Right atrium auricular region (tissue), 2 donors: ENCODE measurements at regions not wholly inside any gene's neighbourhood (a gene's known extent, or its start where the extent isn't known, plus 50 kb on each side); places are given as distances from the start of the nearest gene placed in this dataset.

Experiments
- DNase-seq: peaks from one replicate; pipeline ENCODE4 v3.0.0-alpha.2; 2019; ENCODE audit warnings: low spot score
- H3K27ac ChIP-seq, 2 donors: fragments of 200-600 bp; sonication (generic); 1 replicate in 1 of 2; 2 replicates in 1 of 2; pipeline ENCODE4 v1.5.1; 2016 to 2019
- H3K27me3 ChIP-seq, 2 donors: fragments of 200-600 bp; sonication (generic); one replicate each; pipeline versions ENCODE4 v1.5.1 to v1.6.0; 2017 to 2019
- H3K36me3 ChIP-seq: fragments of 200-600 bp; sonication (generic); one replicate; pipeline ENCODE4 v1.5.1; 2016
- H3K4me1 ChIP-seq, 2 donors: fragments of 200-600 bp; sonication (generic); one replicate each; pipeline versions ENCODE4 v1.5.1 to v1.6.0; 2017 to 2019
- H3K4me3 ChIP-seq, 2 donors: fragments of 200-600 bp; sonication (generic); 1 replicate in 1 of 2; 2 replicates in 1 of 2; pipeline ENCODE4 v1.5.1; 2017 to 2019; ENCODE audit warnings: mild to moderate bottlenecking in 1 of 2, moderate library complexity in 1 of 2
- H3K9me3 ChIP-seq, 2 donors: fragments of 200-600 bp; sonication (generic); one replicate each; pipeline ENCODE4 v1.5.1; 2019
- TF ChIP-seq, protein P1 (sequence below), 2 donors: fragments of 200-600 bp; sonication (generic); IDR thresholded peaks; one replicate each; pipeline ENCODE4 v1.5.1; 2019; ENCODE audit warnings: antibody characterized with exemption in 2 of 2

- H3K36me3 ChIP-seq: no peaks in the 10 kb centered on the region
- no peak overlapping the region for H3K27ac ChIP-seq
- H3K9me3 ChIP-seq: no peaks in the 10 kb centered on the region
- H3K4me1 ChIP-seq: peaks cover 0 to 16% of the 10 kb centered on the region in 2 donors
- TF ChIP-seq, protein P1, sequence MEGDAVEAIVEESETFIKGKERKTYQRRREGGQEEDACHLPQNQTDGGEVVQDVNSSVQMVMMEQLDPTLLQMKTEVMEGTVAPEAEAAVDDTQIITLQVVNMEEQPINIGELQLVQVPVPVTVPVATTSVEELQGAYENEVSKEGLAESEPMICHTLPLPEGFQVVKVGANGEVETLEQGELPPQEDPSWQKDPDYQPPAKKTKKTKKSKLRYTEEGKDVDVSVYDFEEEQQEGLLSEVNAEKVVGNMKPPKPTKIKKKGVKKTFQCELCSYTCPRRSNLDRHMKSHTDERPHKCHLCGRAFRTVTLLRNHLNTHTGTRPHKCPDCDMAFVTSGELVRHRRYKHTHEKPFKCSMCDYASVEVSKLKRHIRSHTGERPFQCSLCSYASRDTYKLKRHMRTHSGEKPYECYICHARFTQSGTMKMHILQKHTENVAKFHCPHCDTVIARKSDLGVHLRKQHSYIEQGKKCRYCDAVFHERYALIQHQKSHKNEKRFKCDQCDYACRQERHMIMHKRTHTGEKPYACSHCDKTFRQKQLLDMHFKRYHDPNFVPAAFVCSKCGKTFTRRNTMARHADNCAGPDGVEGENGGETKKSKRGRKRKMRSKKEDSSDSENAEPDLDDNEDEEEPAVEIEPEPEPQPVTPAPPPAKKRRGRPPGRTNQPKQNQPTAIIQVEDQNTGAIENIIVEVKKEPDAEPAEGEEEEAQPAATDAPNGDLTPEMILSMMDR (IDR thresholded peaks at IDR 0.05): no peak
- no peak for DNase-seq
- no peak overlapping the region for H3K4me3 ChIP-seq
- no peaks in the 10 kb centered on the region for H3K27me3 ChIP-seq
Measured at GRCh38 chr22:40120848-40121247, 56.9 kb upstream of the TNRC6B start.

- Histone ChIP-seq H3K27ac (no peak overlapping the region), H3K36me3 (no peaks in the 10 kb centered on the region), H3K4me1 (peaks cover 0 to 16% of the 10 kb centered on the region in 2 donors), H3K27me3 (no peaks in the 10 kb centered on the region), H3K4me3 (no peak overlapping the region), H3K9me3 (no peaks in the 10 kb centered on the region)
- no peak for DNase-seq
- TF ChIP-seq, protein P1 (IDR thresholded peaks at IDR 0.05): no peak
Measured at GRCh38 chr22:40121461-40121860, 56.3 kb upstream of the TNRC6B start.

- H3K36me3 ChIP-seq: peaks cover 4% of the 10 kb centered on the region
Measured at GRCh38 chr22:40122792-40123191, 54.9 kb upstream of the TNRC6B start.

DNA sequence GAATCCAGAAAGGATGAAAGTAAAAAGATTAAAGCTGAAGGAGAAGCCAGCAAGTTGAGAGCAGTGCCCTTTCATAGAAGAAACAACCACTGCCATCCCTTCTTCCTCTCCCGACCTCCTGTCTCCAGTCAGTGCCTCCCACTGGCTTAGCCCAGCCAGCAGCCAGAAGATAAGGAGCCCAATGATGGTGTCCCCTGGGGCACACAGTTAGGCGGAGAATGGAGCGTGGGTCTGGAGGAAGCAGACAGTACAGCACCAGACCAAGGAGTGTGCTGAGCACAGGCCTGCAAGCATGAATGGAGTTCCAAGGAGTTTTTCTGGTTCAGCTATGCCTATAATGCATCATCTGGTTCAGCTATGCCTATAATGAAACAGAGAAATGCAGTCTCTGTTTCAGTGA, 54.3 kb upstream of the TNRC6B start:
- no peak overlapping the region for H3K27ac ChIP-seq
- DNase-seq: no peak
- TF ChIP-seq, protein P1 (IDR thresholded peaks at IDR 0.05): no peak

More at GRCh38 chr22:40122792-40123191, 54.9 kb upstream of the TNRC6B start:
- no peaks in the 10 kb centered on the region for H3K27me3 ChIP-seq
- DNase-seq: no peak
- no peak overlapping the region for H3K4me3 ChIP-seq
- H3K27ac ChIP-seq: no peak overlapping the region
- H3K4me1 ChIP-seq: peaks cover 0 to 16% of the 10 kb centered on the region in 2 donors
- no peaks in the 10 kb centered on the region for H3K9me3 ChIP-seq
- TF ChIP-seq, protein P1 (IDR thresholded peaks at IDR 0.05): no peak

More for the DNA sequence above, 54.3 kb upstream of the TNRC6B start:
- H3K27me3 ChIP-seq: no peaks in the 10 kb centered on the region
- peaks cover 4% of the 10 kb centered on the region for H3K36me3 ChIP-seq
- H3K4me3 ChIP-seq: no peak overlapping the region
- peaks cover 0 to 16% of the 10 kb centered on the region in 2 donors for H3K4me1 ChIP-seq
- no peaks in the 10 kb centered on the region for H3K9me3 ChIP-seq
